ENCODE measurements at regions not wholly inside any gene's neighbourhood (a gene's known extent, or its start where the extent isn't known, plus 50 kb on each side); places are given as distances from the start of the nearest gene placed in this dataset.
"Not testable (repeated sequence)": the region's sequence is repeated elsewhere in the genome, so short reads cannot be mapped to it uniquely, and the experiment has no call there.

GRCh38 chr4:117907646-117908045 is 126.6 kb upstream of the NDST3 start:
- no peak for TF ChIP-seq CTCF (IDR thresholded peaks at IDR 0.05; ENCODE audit: control extremely low read depth, extremely low read depth, low read depth, missing control alignments)
- POLR2A ChIA-PET = no interaction called here
- DNase-seq (ENCODE audit: extremely low spot score) = no peak
- CTCF ChIA-PET = no interaction called here

GRCh38 chr4:117908306-117909207 is 125.7 kb upstream of the NDST3 start:
- POLR2A ChIA-PET = no interaction called here
- CTCF ChIA-PET = interaction anchor here (1.5 kb wide), 1 partner anchor 13 kb away, joined by 4 read pairs; no protein-coding TSS in a partner anchor
- TF ChIP-seq CTCF (IDR thresholded peaks at IDR 0.05; ENCODE audit: control extremely low read depth, extremely low read depth, low read depth, missing control alignments) = no peak
- DNase-seq (ENCODE audit: extremely low spot score) = no peak

- DNase-seq (ENCODE audit: extremely low spot score) = no peak
- ChIA-PET POLR2A (no interaction called here), CTCF (no interaction called here)
- TF ChIP-seq CTCF (IDR thresholded peaks at IDR 0.05; ENCODE audit: control extremely low read depth, extremely low read depth, low read depth, missing control alignments) = no peak
Measured at GRCh38 chr4:117916728-117917127, 117.6 kb upstream of the NDST3 start.

GRCh38 chr4:117922311-117922710 is 112.0 kb upstream of the NDST3 start:
- CTCF ChIA-PET; POLR2A ChIA-PET; DNase-seq (ENCODE audit: extremely low spot score): not testable (repeated sequence)

- DNase-seq (ENCODE audit: extremely low spot score); POLR2A ChIA-PET: not testable (repeated sequence)
- CTCF ChIA-PET = interaction anchor here (1.3 kb wide), 1 partner anchor 20 kb away, joined by 3 read pairs; no protein-coding TSS in a partner anchor
Measured at GRCh38 chr4:117927823-117928222, 106.5 kb upstream of the NDST3 start.

- DNase-seq (ENCODE audit: extremely low spot score) = no peak
- no peak for TF ChIP-seq CTCF (IDR thresholded peaks at IDR 0.05; ENCODE audit: control extremely low read depth, extremely low read depth, low read depth, missing control alignments)
- POLR2A ChIA-PET = no interaction called here
- CTCF ChIA-PET = no interaction called here
Measured at GRCh38 chr4:117941611-117942010, 92.7 kb upstream of the NDST3 start.

- ChIA-PET CTCF (no interaction called here), POLR2A (no interaction called here)
- DNase-seq (ENCODE audit: extremely low spot score) = no peak
- no peak for TF ChIP-seq CTCF (IDR thresholded peaks at IDR 0.05; ENCODE audit: control extremely low read depth, extremely low read depth, low read depth, missing control alignments)
Measured at GRCh38 chr4:117949621-117950020, 84.7 kb upstream of the NDST3 start.

Measured in GM10248 (cell line).